ENCODE measurements at regions not wholly inside any gene's neighbourhood (a gene's known extent, or its start where the extent isn't known, plus 50 kb on each side); places are given as distances from the start of the nearest gene placed in this dataset.
"Not testable (repeated sequence)": the region's sequence is repeated elsewhere in the genome, so short reads cannot be mapped to it uniquely, and the experiment has no call there.

- no peak for DNase-seq (ENCODE audit: low read depth, low spot score)
Observed at GRCh38 chr11:80960381-80961029, 1519.7 kb upstream of the TENM4 start.

- DNase-seq (ENCODE audit: low read depth, low spot score), result no peak
Observed at GRCh38 chr11:80959751-80960150, 1518.9 kb upstream of the TENM4 start.

GRCh38 chr11:80958987-80959386 lies 1518.2 kb upstream of the TENM4 start:
- DNase-seq (ENCODE audit: low read depth, low spot score), result no peak

- peak; percentile 10 for DNase-seq (ENCODE audit: low read depth, low spot score)
Observed at GRCh38 chr11:80958361-80958760, 1517.5 kb upstream of the TENM4 start.

- DNase-seq (ENCODE audit: low read depth, low spot score), result no peak
Observed at GRCh38 chr11:80955588-80955987, 1514.8 kb upstream of the TENM4 start.

- DNase-seq (ENCODE audit: low read depth, low spot score), result no peak
Observed at GRCh38 chr11:80948781-80949180, 1508.0 kb upstream of the TENM4 start.

- no peak for DNase-seq (ENCODE audit: low read depth, low spot score)
Observed at GRCh38 chr11:80944758-80945157, 1503.9 kb upstream of the TENM4 start.

GRCh38 chr11:80943226-80943625 lies 1502.4 kb upstream of the TENM4 start:
- DNase-seq (ENCODE audit: low read depth, low spot score), result no peak

GRCh38 chr11:80937842-80938241 lies 1497.0 kb upstream of the TENM4 start:
- peak; percentile 62 for DNase-seq (ENCODE audit: low read depth, low spot score)

- no peak for DNase-seq (ENCODE audit: low read depth, low spot score)
Observed at GRCh38 chr11:80930038-80930437, 1489.2 kb upstream of the TENM4 start.

- no peak for DNase-seq (ENCODE audit: low read depth, low spot score)
Observed at GRCh38 chr11:80929031-80929805, 1488.4 kb upstream of the TENM4 start.

GRCh38 chr11:80925321-80925720 lies 1484.5 kb upstream of the TENM4 start:
- DNase-seq (ENCODE audit: low read depth, low spot score), result peak; percentile 26

GRCh38 chr11:80921310-80921709 lies 1480.5 kb upstream of the TENM4 start:
- not testable (repeated sequence) for DNase-seq (ENCODE audit: low read depth, low spot score)

GRCh38 chr11:80916173-80916798 lies 1475.5 kb upstream of the TENM4 start:
- DNase-seq (ENCODE audit: low read depth, low spot score), result no peak

GRCh38 chr11:80914311-80914710 lies 1473.5 kb upstream of the TENM4 start:
- no peak for DNase-seq (ENCODE audit: low read depth, low spot score)

- no peak for DNase-seq (ENCODE audit: low read depth, low spot score)
Observed at GRCh38 chr11:80911666-80912065, 1470.8 kb upstream of the TENM4 start.

- no peak for DNase-seq (ENCODE audit: low read depth, low spot score)
Observed at GRCh38 chr11:80900265-80900664, 1459.4 kb upstream of the TENM4 start.

GRCh38 chr11:80899381-80899780 lies 1458.6 kb upstream of the TENM4 start:
- no peak for DNase-seq (ENCODE audit: low read depth, low spot score)

GRCh38 chr11:80898910-80899309 lies 1458.1 kb upstream of the TENM4 start:
- no peak for DNase-seq (ENCODE audit: low read depth, low spot score)

GRCh38 chr11:80886684-80887083 lies 1445.9 kb upstream of the TENM4 start:
- DNase-seq (ENCODE audit: low read depth, low spot score), result no peak

- DNase-seq (ENCODE audit: low read depth, low spot score), result peak; percentile 60
Observed at GRCh38 chr11:80873310-80873999, 1432.6 kb upstream of the TENM4 start.

- no peak for DNase-seq (ENCODE audit: low read depth, low spot score)
Observed at GRCh38 chr11:80872116-80872728, 1431.4 kb upstream of the TENM4 start.
